Esophagus squamous epithelium (tissue), 5 donors: ENCODE measurements at regions not wholly inside any gene's neighbourhood (a gene's known extent, or its start where the extent isn't known, plus 50 kb on each side); places are given as distances from the start of the nearest gene placed in this dataset.
"Not testable (repeated sequence)": the region's sequence is repeated elsewhere in the genome, so short reads cannot be mapped to it uniquely, and the experiment has no call there.

ENCODE experiments used
- DNase-seq: peaks from one replicate; lab custom pipeline; 2025; lab: John Stamatoyannopoulos, UW
- H3K27ac ChIP-seq, 4 donors: fragments of 200-600 bp; sonication (generic); one replicate each; pipeline ENCODE4 v1.5.1; 2016 to 2019; ENCODE audit warnings: mild to moderate bottlenecking in 1 of 4
- H3K27me3 ChIP-seq, 4 donors: fragments of 200-600 bp; sonication (generic); 1 replicate in 3 of 4; 2 replicates in 1 of 4; pipeline versions ENCODE4 v1.5.1 to v1.6.0; 2017 to 2021; ENCODE audit warnings: antibody characterized with exemption in 1 of 4
- H3K36me3 ChIP-seq, 3 donors: fragments of 200-600 bp; sonication (generic); one replicate each; pipeline ENCODE4 v1.5.1; 2016 to 2019
- H3K4me1 ChIP-seq, 3 donors: fragments of 200-600 bp; sonication (generic); one replicate each; pipeline ENCODE4 v1.5.1; 2017 to 2019
- H3K4me3 ChIP-seq, 4 donors: fragments of 200-600 bp; sonication (generic); 1 replicate in 3 of 4; 2 replicates in 1 of 4; pipeline ENCODE4 v1.5.1; 2016 to 2019; ENCODE audit warnings: mild to moderate bottlenecking in 2 of 4, moderate library complexity in 1 of 4
- H3K9me3 ChIP-seq, 3 donors: fragments of 200-600 bp; sonication (generic); one replicate each; pipeline ENCODE4 v1.5.1; 2016 to 2019
- CTCF ChIP-seq, 6 experiments: fragments of 450-650 bp in 4 of 6; fragments of 200-600 bp in 2 of 6; sonication (generic) in 2 of 6; IDR thresholded peaks; one replicate each; pipeline ENCODE4 v1.5.1; 2016 to 2019; ENCODE audit warnings: antibody characterized with exemption in 6 of 6, mild to moderate bottlenecking in 4 of 6, moderate library complexity in 4 of 6
- POLR2A ChIP-seq, 4 donors: fragments of 450-650 bp; IDR thresholded peaks; one replicate each; pipeline ENCODE4 v1.6.1; 2017; ENCODE audit warnings: antibody characterized with exemption in 4 of 4, mild to moderate bottlenecking in 4 of 4, moderate library complexity in 3 of 4
- WGBS, 2 donors: methylation state at CpG; one replicate each; pipeline ENCODE4 v1.1.5; 2018; 5-methylcytosine and 5-hydroxymethylcytosine counted together
- intact Hi-C: fragments of 100-400 bp; cut with DNase I; formaldehyde crosslinking; loops from one replicate; pipeline ENCODE4 v1.15.0; 2022
- donor health status: DM: yes; HTN: yes; CAD: no.

- intact Hi-C loops, result no loop called here
- no peak for TF ChIP-seq POLR2A (IDR thresholded peaks at IDR 0.05)
- TF ChIP-seq CTCF (IDR thresholded peaks at IDR 0.05), result no peak
- Histone ChIP-seq H3K4me1 (peaks cover 0 to 16% (median 0%) of the 10 kb centered on the region in 3 donors), H3K27me3 (no peaks in the 10 kb centered on the region), H3K27ac (no peak overlapping the region), H3K4me3 (no peak overlapping the region), H3K9me3 (no peaks in the 10 kb centered on the region), H3K36me3 (no peaks in the 10 kb centered on the region)
- WGBS, 2 donors, result 54 to 72% methylated on average over 2 of the region's 2 CpGs
- DNase-seq, result no peak
Observed at GRCh38 chr3:71928212-71928611, 143.3 kb upstream of the PROK2 start.

GRCh38 chr3:71927505-71928066 lies 142.6 kb upstream of the PROK2 start:
- 82 to 87% methylated on average over 8 of the region's 8 CpGs for WGBS, 2 donors
- intact Hi-C loops, result no loop called here
- no peaks in the 10 kb centered on the region for H3K9me3 ChIP-seq
- peaks cover 0 to 16% (median 0%) of the 10 kb centered on the region in 3 donors for H3K4me1 ChIP-seq
- no peaks in the 10 kb centered on the region for H3K27me3 ChIP-seq
- no peak overlapping the region for H3K27ac ChIP-seq
- no peaks in the 10 kb centered on the region for H3K36me3 ChIP-seq
- H3K4me3 ChIP-seq, result no peak overlapping the region
- no peak for DNase-seq
- no peak for TF ChIP-seq POLR2A (IDR thresholded peaks at IDR 0.05)
- TF ChIP-seq CTCF (IDR thresholded peaks at IDR 0.05), result no peak

- no peak overlapping the region for H3K27ac ChIP-seq
- WGBS, 2 donors, result 45 to 62% methylated on average over 5 of the region's 5 CpGs
- peaks cover 0 to 16% (median 0%) of the 10 kb centered on the region in 3 donors for H3K4me1 ChIP-seq
- no peaks in the 10 kb centered on the region for H3K36me3 ChIP-seq
- H3K9me3 ChIP-seq, result no peaks in the 10 kb centered on the region
- no peak overlapping the region for H3K4me3 ChIP-seq
- no peak for DNase-seq
- no peaks in the 10 kb centered on the region for H3K27me3 ChIP-seq
- TF ChIP-seq CTCF (IDR thresholded peaks at IDR 0.05) (no peak), POLR2A (IDR thresholded peaks at IDR 0.05) (no peak)
- intact Hi-C loops, result no loop called here
Observed at GRCh38 chr3:71926616-71927015, 141.7 kb upstream of the PROK2 start.

- H3K27me3 ChIP-seq, result no peaks in the 10 kb centered on the region
- WGBS, 2 donors, result 14 to 58% methylated on average over 1 to 2 of the region's 2 CpGs
- no peak for DNase-seq
- H3K27ac ChIP-seq, result no peak overlapping the region
- H3K4me3 ChIP-seq, result no peak overlapping the region
- no peak for TF ChIP-seq POLR2A (IDR thresholded peaks at IDR 0.05)
- TF ChIP-seq CTCF (IDR thresholded peaks at IDR 0.05), result peak in 5 of 6 experiments; percentile 38 to 74 (median 57)
- peaks cover 0 to 16% (median 0%) of the 10 kb centered on the region in 3 donors for H3K4me1 ChIP-seq
- no peaks in the 10 kb centered on the region for H3K36me3 ChIP-seq
- intact Hi-C loops, result no loop called here
- no peaks in the 10 kb centered on the region for H3K9me3 ChIP-seq
Observed at GRCh38 chr3:71926262-71926600, 141.3 kb upstream of the PROK2 start.

GRCh38 chr3:71925511-71926261 lies 140.7 kb upstream of the PROK2 start:
- WGBS, 2 donors, result 49 to 53% methylated on average over 13 of the region's 13 CpGs
- DNase-seq, H3K36me3 ChIP-seq, intact Hi-C loops, H3K4me3 ChIP-seq, H3K9me3 ChIP-seq, H3K27ac ChIP-seq, H3K27me3 ChIP-seq: not testable (repeated sequence)
- H3K4me1 ChIP-seq, result peaks cover 0 to 16% (median 0%) of the 10 kb centered on the region in 3 donors
